Uterus (tissue), 2 donors: ENCODE measurements at regions not wholly inside any gene's neighbourhood (a gene's known extent, or its start where the extent isn't known, plus 50 kb on each side); places are given as distances from the start of the nearest gene placed in this dataset.

Experiments used
- CTCF ChIP-seq, 4 experiments: fragments of 200-600 bp in 2 of 4; fragments of 450-650 bp in 2 of 4; sonication (generic) in 2 of 4; IDR thresholded peaks; one replicate each; pipeline ENCODE4 v1.5.1; 2016 to 2019; ENCODE audit warnings: antibody characterized with exemption in 4 of 4, mild to moderate bottlenecking in 2 of 4, moderate library complexity in 1 of 4
- POLR2A ChIP-seq, 2 donors: fragments of 450-650 bp; IDR thresholded peaks; one replicate each; pipeline ENCODE4 v1.6.1; 2016; ENCODE audit warnings: antibody characterized with exemption in 2 of 2, mild to moderate bottlenecking in 1 of 2, moderate library complexity in 1 of 2

- TF ChIP-seq CTCF (IDR thresholded peaks at IDR 0.05) (no peak), POLR2A (IDR thresholded peaks at IDR 0.05) (no peak)
These were observed 74.7 kb downstream of the KLF5 start for GRCh38 chr13:73133531-73133930.
